ENCODE measurements at regions not wholly inside any gene's neighbourhood (a gene's known extent, or its start where the extent isn't known, plus 50 kb on each side); places are given as distances from the start of the nearest gene placed in this dataset.

- Mint-ChIP-seq H3K9me3 (ENCODE audit: unreplicated experiment) (no peaks in the 10 kb centered on the region), H3K27me3 (ENCODE audit: insufficient read depth, unreplicated experiment) (no peaks in the 10 kb centered on the region), H3K4me3 (ENCODE audit: unreplicated experiment) (no peak overlapping the region), H3K4me1 (ENCODE audit: low read depth, unreplicated experiment) (peaks cover 7% of the 10 kb centered on the region), H3K27ac (ENCODE audit: unreplicated experiment) (no peak overlapping the region), H3K36me3 (ENCODE audit: insufficient read depth, unreplicated experiment) (no peaks in the 10 kb centered on the region)
- DNase-seq, result no peak
- no peak overlapping the region for H3K4me3 ChIP-seq (ENCODE audit: low read depth, low read length)
- POLR2A ChIA-PET, result no interaction called here
- H3K4me1 ChIP-seq, result no peaks in the 10 kb centered on the region
- TF ChIP-seq CTCF (IDR thresholded peaks at IDR 0.05; ENCODE audit: insufficient read depth in 1 of 2, low read depth in 1 of 2, low read length in 1 of 2, severe bottlenecking in 1 of 2, unreplicated experiment in 1 of 2), result no peak
- no peaks in the 10 kb centered on the region for H3K9me3 ChIP-seq
- BruUV-seq (replicated peaks), result no TSS peak
- no peaks in the 10 kb centered on the region for H3K27me3 ChIP-seq (replicated peaks; ENCODE audit: control insufficient read depth, insufficient read depth, low read length)
- intact Hi-C loops (cut with micrococcal nuclease; ENCODE audit: unreplicated experiment), result no loop called here
- CTCF ChIA-PET, result no interaction called here
- H3K36me3 ChIP-seq (ENCODE audit: control insufficient read depth, insufficient read depth, low read length), result no peaks in the 10 kb centered on the region
Observed at GRCh38 chr16:63890723-63891122, 1231.1 kb downstream of the CDH11 start.

DNA sequence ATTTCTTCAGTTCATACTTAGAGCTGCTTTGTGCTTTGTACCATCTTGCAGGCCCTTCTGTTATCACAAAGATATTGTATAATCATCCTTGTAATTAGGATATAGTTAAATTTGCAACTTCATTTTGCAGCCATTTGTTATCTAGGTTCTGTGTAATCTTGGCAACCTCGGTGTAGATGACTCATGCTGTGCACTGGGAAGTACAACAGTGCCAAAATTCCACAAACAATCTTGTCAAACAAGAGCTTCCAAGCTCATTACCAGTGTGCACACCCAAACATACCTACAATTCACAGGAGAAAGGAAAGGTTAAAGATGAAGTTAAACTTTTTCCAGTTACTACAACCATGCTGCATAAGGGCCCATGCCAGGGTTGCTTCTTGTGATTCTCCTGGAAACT lies 1231.8 kb downstream of the CDH11 start:
- Histone ChIP-seq H3K9me3 (no peaks in the 10 kb centered on the region), H3K36me3 (ENCODE audit: control insufficient read depth, insufficient read depth, low read length) (no peaks in the 10 kb centered on the region), H3K4me1 (no peaks in the 10 kb centered on the region), H3K27me3 (replicated peaks; ENCODE audit: control insufficient read depth, insufficient read depth, low read length) (no peaks in the 10 kb centered on the region), H3K4me3 (ENCODE audit: low read depth, low read length) (no peak overlapping the region)
- peaks cover 7% of the 10 kb centered on the region for H3K4me1 Mint-ChIP-seq (ENCODE audit: low read depth, unreplicated experiment)
- H3K27ac Mint-ChIP-seq (ENCODE audit: unreplicated experiment), result no peak overlapping the region
- H3K27me3 Mint-ChIP-seq (ENCODE audit: insufficient read depth, unreplicated experiment), result no peaks in the 10 kb centered on the region
- no peaks in the 10 kb centered on the region for H3K9me3 Mint-ChIP-seq (ENCODE audit: unreplicated experiment)
- TF ChIP-seq CTCF (IDR thresholded peaks at IDR 0.05; ENCODE audit: insufficient read depth in 1 of 2, low read depth in 1 of 2, low read length in 1 of 2, severe bottlenecking in 1 of 2, unreplicated experiment in 1 of 2), result no peak
- POLR2A ChIA-PET, result no interaction called here
- BruUV-seq (replicated peaks), result no TSS peak
- H3K4me3 Mint-ChIP-seq (ENCODE audit: unreplicated experiment), result no peak overlapping the region
- CTCF ChIA-PET, result no interaction called here
- no peaks in the 10 kb centered on the region for H3K36me3 Mint-ChIP-seq (ENCODE audit: insufficient read depth, unreplicated experiment)
- intact Hi-C loops (cut with micrococcal nuclease; ENCODE audit: unreplicated experiment), result no loop called here
- no peak for DNase-seq

DNA sequence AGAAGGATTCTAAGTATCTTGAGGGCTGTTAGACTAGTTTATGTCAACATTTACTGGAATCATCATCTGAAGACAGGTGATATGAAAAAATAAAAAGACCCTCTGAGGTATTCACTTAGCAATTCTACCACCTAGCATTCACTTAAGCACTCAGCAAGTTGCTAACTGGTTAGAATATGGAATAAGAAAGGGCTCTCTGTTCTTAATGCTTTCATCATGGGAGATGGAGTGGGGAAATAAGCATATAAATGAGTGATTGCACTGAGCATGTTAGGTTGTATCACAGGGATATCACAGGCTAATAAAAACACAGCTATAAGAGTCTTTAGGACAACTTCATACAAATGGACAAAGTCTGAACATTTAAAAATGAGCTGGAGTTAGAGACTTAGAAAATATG lies 1238.8 kb downstream of the CDH11 start:
- Histone ChIP-seq H3K36me3 (ENCODE audit: control insufficient read depth, insufficient read depth, low read length) (no peaks in the 10 kb centered on the region), H3K27me3 (replicated peaks; ENCODE audit: control insufficient read depth, insufficient read depth, low read length) (no peaks in the 10 kb centered on the region), H3K4me3 (ENCODE audit: low read depth, low read length) (no peak overlapping the region), H3K9me3 (no peaks in the 10 kb centered on the region), H3K4me1 (no peaks in the 10 kb centered on the region)
- Mint-ChIP-seq H3K36me3 (ENCODE audit: insufficient read depth, unreplicated experiment) (no peaks in the 10 kb centered on the region), H3K4me3 (ENCODE audit: unreplicated experiment) (no peak overlapping the region), H3K9me3 (ENCODE audit: unreplicated experiment) (no peaks in the 10 kb centered on the region), H3K27ac (ENCODE audit: unreplicated experiment) (no peak overlapping the region), H3K27me3 (ENCODE audit: insufficient read depth, unreplicated experiment) (no peaks in the 10 kb centered on the region), H3K4me1 (ENCODE audit: low read depth, unreplicated experiment) (no peaks in the 10 kb centered on the region)
- BruUV-seq (replicated peaks), result no TSS peak
- intact Hi-C loops (cut with micrococcal nuclease; ENCODE audit: unreplicated experiment), result no loop called here
- TF ChIP-seq CTCF (IDR thresholded peaks at IDR 0.05; ENCODE audit: insufficient read depth in 1 of 2, low read depth in 1 of 2, low read length in 1 of 2, severe bottlenecking in 1 of 2, unreplicated experiment in 1 of 2), result no peak
- ChIA-PET CTCF (no interaction called here), POLR2A (no interaction called here)
- DNase-seq, result no peak
